ENCODE measurements at regions not wholly inside any gene's neighbourhood (a gene's known extent, or its start where the extent isn't known, plus 50 kb on each side); places are given as distances from the start of the nearest gene placed in this dataset.
A peak's percentile ranks its signal among the peaks of the same experiment; 100 is the strongest.

- DNase-seq, result no peak
- no peaks in the 10 kb centered on the region for H3K4me1 ChIP-seq (ENCODE audit: control insufficient read depth, insufficient read depth, low read length)
- no peaks in the 10 kb centered on the region for H3K9me3 ChIP-seq (ENCODE audit: control insufficient read depth, low read depth, low read length)
- H3K4me3 ChIP-seq (ENCODE audit: low read length), result no peak overlapping the region
- no peaks in the 10 kb centered on the region for H3K27me3 ChIP-seq (ENCODE audit: control insufficient read depth, insufficient read depth, low read length)
- no CpG with 5 or more reads among the region's 3 CpGs for WGBS (ENCODE audit: insufficient coverage, low lambda C conversion rate)
- no peak overlapping the region for H3K27ac ChIP-seq (ENCODE audit: low read length)
- H3K36me3 ChIP-seq (ENCODE audit: control insufficient read depth, insufficient read depth, low read length), result no peaks in the 10 kb centered on the region
Observed at GRCh38 chr10:130723704-130724103, 587.5 kb downstream of the GLRX3 start.

- Histone ChIP-seq H3K4me3 (ENCODE audit: low read length) (no peak overlapping the region), H3K9me3 (ENCODE audit: control insufficient read depth, low read depth, low read length) (no peaks in the 10 kb centered on the region), H3K27ac (ENCODE audit: low read length) (no peak overlapping the region), H3K27me3 (ENCODE audit: control insufficient read depth, insufficient read depth, low read length) (no peaks in the 10 kb centered on the region), H3K36me3 (ENCODE audit: control insufficient read depth, insufficient read depth, low read length) (no peaks in the 10 kb centered on the region), H3K4me1 (ENCODE audit: control insufficient read depth, insufficient read depth, low read length) (no peaks in the 10 kb centered on the region)
- 100% methylated on average over 1 of the region's 7 CpGs for WGBS (ENCODE audit: insufficient coverage, low lambda C conversion rate)
- DNase-seq, result no peak
Observed at GRCh38 chr10:130725474-130725970, 586.0 kb downstream of the TCERG1L start.

- no CpG with 5 or more reads among the region's 23 CpGs for WGBS (ENCODE audit: insufficient coverage, low lambda C conversion rate)
- DNase-seq, result no peak
- no peaks in the 10 kb centered on the region for H3K4me1 ChIP-seq (ENCODE audit: control insufficient read depth, insufficient read depth, low read length)
- H3K27me3 ChIP-seq (ENCODE audit: control insufficient read depth, insufficient read depth, low read length), result no peaks in the 10 kb centered on the region
- H3K4me3 ChIP-seq (ENCODE audit: low read length), result no peak overlapping the region
- no peaks in the 10 kb centered on the region for H3K36me3 ChIP-seq (ENCODE audit: control insufficient read depth, insufficient read depth, low read length)
- H3K9me3 ChIP-seq (ENCODE audit: control insufficient read depth, low read depth, low read length), result no peaks in the 10 kb centered on the region
- H3K27ac ChIP-seq (ENCODE audit: low read length), result no peak overlapping the region
Observed at GRCh38 chr10:130726996-130727725, 584.4 kb downstream of the TCERG1L start.

- H3K9me3 ChIP-seq (ENCODE audit: control insufficient read depth, low read depth, low read length), result no peaks in the 10 kb centered on the region
- no CpG with 5 or more reads among the region's 15 CpGs for WGBS (ENCODE audit: insufficient coverage, low lambda C conversion rate)
- no peaks in the 10 kb centered on the region for H3K4me1 ChIP-seq (ENCODE audit: control insufficient read depth, insufficient read depth, low read length)
- H3K36me3 ChIP-seq (ENCODE audit: control insufficient read depth, insufficient read depth, low read length), result no peaks in the 10 kb centered on the region
- H3K4me3 ChIP-seq (ENCODE audit: low read length), result no peak overlapping the region
- H3K27ac ChIP-seq (ENCODE audit: low read length), result no peak overlapping the region
- no peaks in the 10 kb centered on the region for H3K27me3 ChIP-seq (ENCODE audit: control insufficient read depth, insufficient read depth, low read length)
- DNase-seq, result no peak
Observed at GRCh38 chr10:130727766-130728490, 583.6 kb downstream of the TCERG1L start.

GRCh38 chr10:130728531-130729215, 582.8 kb downstream of the TCERG1L start:
- DNase-seq, result no peak
- no peaks in the 10 kb centered on the region for H3K9me3 ChIP-seq (ENCODE audit: control insufficient read depth, low read depth, low read length)
- H3K27ac ChIP-seq (ENCODE audit: low read length), result no peak overlapping the region
- H3K4me1 ChIP-seq (ENCODE audit: control insufficient read depth, insufficient read depth, low read length), result no peaks in the 10 kb centered on the region
- no peak overlapping the region for H3K4me3 ChIP-seq (ENCODE audit: low read length)
- no CpG with 5 or more reads among the region's 23 CpGs for WGBS (ENCODE audit: insufficient coverage, low lambda C conversion rate)
- no peaks in the 10 kb centered on the region for H3K36me3 ChIP-seq (ENCODE audit: control insufficient read depth, insufficient read depth, low read length)
- H3K27me3 ChIP-seq (ENCODE audit: control insufficient read depth, insufficient read depth, low read length), result no peaks in the 10 kb centered on the region

GRCh38 chr10:130729876-130730275, 581.6 kb downstream of the TCERG1L start:
- H3K36me3 ChIP-seq (ENCODE audit: control insufficient read depth, insufficient read depth, low read length), result no peaks in the 10 kb centered on the region
- no peaks in the 10 kb centered on the region for H3K9me3 ChIP-seq (ENCODE audit: control insufficient read depth, low read depth, low read length)
- no peak for DNase-seq
- no peaks in the 10 kb centered on the region for H3K27me3 ChIP-seq (ENCODE audit: control insufficient read depth, insufficient read depth, low read length)
- no peak overlapping the region for H3K4me3 ChIP-seq (ENCODE audit: low read length)
- H3K4me1 ChIP-seq (ENCODE audit: control insufficient read depth, insufficient read depth, low read length), result no peaks in the 10 kb centered on the region
- no peak overlapping the region for H3K27ac ChIP-seq (ENCODE audit: low read length)

GRCh38 chr10:130737186-130737585, 574.3 kb downstream of the TCERG1L start:
- H3K4me3 ChIP-seq (ENCODE audit: low read length), result no peak overlapping the region
- H3K9me3 ChIP-seq (ENCODE audit: control insufficient read depth, low read depth, low read length), result no peaks in the 10 kb centered on the region
- H3K36me3 ChIP-seq (ENCODE audit: control insufficient read depth, insufficient read depth, low read length), result no peaks in the 10 kb centered on the region
- H3K27ac ChIP-seq (ENCODE audit: low read length), result no peak overlapping the region
- H3K27me3 ChIP-seq (ENCODE audit: control insufficient read depth, insufficient read depth, low read length), result no peaks in the 10 kb centered on the region
- no peaks in the 10 kb centered on the region for H3K4me1 ChIP-seq (ENCODE audit: control insufficient read depth, insufficient read depth, low read length)
- DNase-seq, result peak in 1 of 2 donors; percentile 4
- WGBS (ENCODE audit: insufficient coverage, low lambda C conversion rate), result no CpG with 5 or more reads among the region's 2 CpGs

- Histone ChIP-seq H3K4me3 (ENCODE audit: low read length) (no peak overlapping the region), H3K9me3 (ENCODE audit: control insufficient read depth, low read depth, low read length) (no peaks in the 10 kb centered on the region), H3K4me1 (ENCODE audit: control insufficient read depth, insufficient read depth, low read length) (no peaks in the 10 kb centered on the region), H3K27me3 (ENCODE audit: control insufficient read depth, insufficient read depth, low read length) (no peaks in the 10 kb centered on the region), H3K36me3 (ENCODE audit: control insufficient read depth, insufficient read depth, low read length) (no peaks in the 10 kb centered on the region), H3K27ac (ENCODE audit: low read length) (no peak overlapping the region)
- no peak for DNase-seq
- no CpG with 5 or more reads among the region's 5 CpGs for WGBS (ENCODE audit: insufficient coverage, low lambda C conversion rate)
Observed at GRCh38 chr10:130737621-130738020, 573.9 kb downstream of the TCERG1L start.

GRCh38 chr10:130739016-130739756, 572.3 kb downstream of the TCERG1L start:
- 100% methylated on average over 1 of the region's 6 CpGs for WGBS (ENCODE audit: insufficient coverage, low lambda C conversion rate)

GRCh38 chr10:130739757-130740145, 571.8 kb downstream of the TCERG1L start:
- no peak for DNase-seq
- H3K4me1 ChIP-seq (ENCODE audit: control insufficient read depth, insufficient read depth, low read length), result no peaks in the 10 kb centered on the region

More at GRCh38 chr10:130739016-130739756, 572.3 kb downstream of the TCERG1L start:
- no peaks in the 10 kb centered on the region for H3K4me1 ChIP-seq (ENCODE audit: control insufficient read depth, insufficient read depth, low read length)
- H3K27ac ChIP-seq (ENCODE audit: low read length), result no peak overlapping the region
- DNase-seq, result no peak
- H3K4me3 ChIP-seq (ENCODE audit: low read length), result no peak overlapping the region
- no peaks in the 10 kb centered on the region for H3K27me3 ChIP-seq (ENCODE audit: control insufficient read depth, insufficient read depth, low read length)
- H3K9me3 ChIP-seq (ENCODE audit: control insufficient read depth, low read depth, low read length), result no peaks in the 10 kb centered on the region
- H3K36me3 ChIP-seq (ENCODE audit: control insufficient read depth, insufficient read depth, low read length), result no peaks in the 10 kb centered on the region

More at GRCh38 chr10:130739757-130740145, 571.8 kb downstream of the TCERG1L start:
- WGBS (ENCODE audit: insufficient coverage, low lambda C conversion rate), result 96% methylated on average over 3 of the region's 9 CpGs
- Histone ChIP-seq H3K27me3 (ENCODE audit: control insufficient read depth, insufficient read depth, low read length) (no peaks in the 10 kb centered on the region), H3K36me3 (ENCODE audit: control insufficient read depth, insufficient read depth, low read length) (no peaks in the 10 kb centered on the region), H3K4me3 (ENCODE audit: low read length) (no peak overlapping the region), H3K9me3 (ENCODE audit: control insufficient read depth, low read depth, low read length) (no peaks in the 10 kb centered on the region), H3K27ac (ENCODE audit: low read length) (no peak overlapping the region)
